Right ventricle myocardium superior (tissue), 1 donor: ENCODE measurements at regions not wholly inside any gene's neighbourhood (a gene's known extent, or its start where the extent isn't known, plus 50 kb on each side); places are given as distances from the start of the nearest gene placed in this dataset.

ENCODE experiments used
- ATAC-seq: fragments of 200-7000 bp; cut with Tn5 transposase; one replicate; pipeline ENCODE4 v1.9.1; 2020; ENCODE audit warnings: mild to moderate bottlenecking; ENCODE audit not compliant: poor library complexity
- DNase-seq: peaks from one replicate; pipeline ENCODE4 v3.0.0-alpha.2; 2020
- intact Hi-C: fragments of 100-400 bp; cut with DNase I; formaldehyde crosslinking; loops from one replicate; pipeline ENCODE4 v1.11.2; 2022
- donor health status: DM: no; HTN: yes; CAD: no; lungs with severe emphysema.

GRCh38 chr18:72375618-72376017, 168.5 kb downstream of the CBLN2 start:
- no peak for DNase-seq
- no peak for ATAC-seq
- intact Hi-C loops, result no loop called here

- DNase-seq (no peak), ATAC-seq (no peak)
- intact Hi-C loops, result no loop called here
These were observed 172.1 kb downstream of the CBLN2 start for GRCh38 chr18:72372076-72372475.

GRCh38 chr18:72368308-72368707, 175.8 kb downstream of the CBLN2 start:
- DNase-seq (no peak), ATAC-seq (no peak)
- intact Hi-C loops, result no loop called here

- no peak for ATAC-seq
These were observed 183.5 kb downstream of the CBLN2 start for GRCh38 chr18:72360634-72361033.

GRCh38 chr18:72342933-72343332, 201.2 kb downstream of the CBLN2 start:
- ATAC-seq, result no peak
- intact Hi-C loops, result no loop called here

More at GRCh38 chr18:72360634-72361033, 183.5 kb downstream of the CBLN2 start:
- intact Hi-C loops, result no loop called here
- DNase-seq, result no peak

GRCh38 chr18:72339976-72340375, 204.2 kb downstream of the CBLN2 start:
- ATAC-seq, result no peak
- DNase-seq, result no peak
- intact Hi-C loops, result no loop called here

More at GRCh38 chr18:72342933-72343332, 201.2 kb downstream of the CBLN2 start:
- DNase-seq, result no peak

- ATAC-seq, result no peak
- intact Hi-C loops, result no loop called here
- DNase-seq, result no peak
These were observed 207.4 kb downstream of the CBLN2 start for GRCh38 chr18:72336786-72337185.

GRCh38 chr18:72329533-72329932, 214.6 kb downstream of the CBLN2 start:
- intact Hi-C loops, result no loop called here
- ATAC-seq (no peak), DNase-seq (no peak)

GRCh38 chr18:72325307-72325706, 218.8 kb downstream of the CBLN2 start:
- no peak for ATAC-seq
- DNase-seq, result no peak
- intact Hi-C loops, result no loop called here

- intact Hi-C loops, result no loop called here
- DNase-seq, result no peak
- no peak for ATAC-seq
These were observed 219.5 kb downstream of the CBLN2 start for GRCh38 chr18:72324677-72325076.

GRCh38 chr18:72316497-72316896, 227.6 kb downstream of the CBLN2 start:
- DNase-seq (no peak), ATAC-seq (no peak)
- intact Hi-C loops, result no loop called here

- intact Hi-C loops, result no loop called here
These were observed 260.8 kb downstream of the CBLN2 start for GRCh38 chr18:72283148-72283925.

GRCh38 chr18:72273025-72273424, 271.1 kb downstream of the CBLN2 start:
- ATAC-seq, result no peak

More at GRCh38 chr18:72283148-72283925, 260.8 kb downstream of the CBLN2 start:
- no peak for DNase-seq
- ATAC-seq, result no peak

GRCh38 chr18:72261590-72261989, 282.6 kb downstream of the CBLN2 start:
- ATAC-seq, result no peak
- intact Hi-C loops, result no loop called here

More at GRCh38 chr18:72273025-72273424, 271.1 kb downstream of the CBLN2 start:
- intact Hi-C loops, result no loop called here
- DNase-seq, result no peak

GRCh38 chr18:72246076-72246475, 298.1 kb downstream of the CBLN2 start:
- ATAC-seq (no peak), DNase-seq (no peak)
- intact Hi-C loops, result no loop called here

More at GRCh38 chr18:72261590-72261989, 282.6 kb downstream of the CBLN2 start:
- no peak for DNase-seq

GRCh38 chr18:72235422-72235821, 308.7 kb downstream of the CBLN2 start:
- DNase-seq (no peak), ATAC-seq (no peak)
- intact Hi-C loops, result no loop called here

GRCh38 chr18:72233106-72233505, 311.0 kb downstream of the CBLN2 start:
- DNase-seq (no peak), ATAC-seq (no peak)
- intact Hi-C loops, result no loop called here

- intact Hi-C loops, result no loop called here
- DNase-seq (no peak), ATAC-seq (no peak)
These were observed 311.5 kb downstream of the CBLN2 start for GRCh38 chr18:72232644-72233043.

- intact Hi-C loops, result no loop called here
- ATAC-seq (no peak), DNase-seq (no peak)
These were observed 318.2 kb downstream of the CBLN2 start for GRCh38 chr18:72225958-72226357.

- ATAC-seq (no peak), DNase-seq (no peak)
- intact Hi-C loops, result no loop called here
These were observed 320.4 kb downstream of the CBLN2 start for GRCh38 chr18:72223733-72224132.
